ENCODE measurements at regions not wholly inside any gene's neighbourhood (a gene's known extent, or its start where the extent isn't known, plus 50 kb on each side); places are given as distances from the start of the nearest gene placed in this dataset.
"Not testable (repeated sequence)": the region's sequence is repeated elsewhere in the genome, so short reads cannot be mapped to it uniquely, and the experiment has no call there.

- no peaks in the 10 kb centered on the region for H3K9me3 Mint-ChIP-seq
- H3K27me3 Mint-ChIP-seq = no peaks in the 10 kb centered on the region
- no peak overlapping the region for H3K27ac Mint-ChIP-seq
- H3K4me3 Mint-ChIP-seq = no peak overlapping the region
- H3K36me3 Mint-ChIP-seq (ENCODE audit: low read depth) = no peaks in the 10 kb centered on the region
- no peaks in the 10 kb centered on the region for H3K4me1 Mint-ChIP-seq (ENCODE audit: low read depth)
These were observed 555.2 kb upstream of the FANCL start for GRCh38 chr2:58796239-58796910.

- Mint-ChIP-seq H3K4me3 (no peak overlapping the region), H3K4me1 (ENCODE audit: low read depth) (no peaks in the 10 kb centered on the region), H3K9me3 (no peaks in the 10 kb centered on the region), H3K27ac (no peak overlapping the region), H3K27me3 (no peaks in the 10 kb centered on the region), H3K36me3 (ENCODE audit: low read depth) (no peaks in the 10 kb centered on the region)
These were observed 553.8 kb upstream of the FANCL start for GRCh38 chr2:58794916-58795315.

- Mint-ChIP-seq H3K4me1 (ENCODE audit: low read depth) (no peaks in the 10 kb centered on the region), H3K9me3 (no peaks in the 10 kb centered on the region), H3K36me3 (ENCODE audit: low read depth) (no peaks in the 10 kb centered on the region), H3K4me3 (no peak overlapping the region), H3K27ac (no peak overlapping the region), H3K27me3 (no peaks in the 10 kb centered on the region)
These were observed 553.0 kb upstream of the FANCL start for GRCh38 chr2:58794103-58794502.

DNA sequence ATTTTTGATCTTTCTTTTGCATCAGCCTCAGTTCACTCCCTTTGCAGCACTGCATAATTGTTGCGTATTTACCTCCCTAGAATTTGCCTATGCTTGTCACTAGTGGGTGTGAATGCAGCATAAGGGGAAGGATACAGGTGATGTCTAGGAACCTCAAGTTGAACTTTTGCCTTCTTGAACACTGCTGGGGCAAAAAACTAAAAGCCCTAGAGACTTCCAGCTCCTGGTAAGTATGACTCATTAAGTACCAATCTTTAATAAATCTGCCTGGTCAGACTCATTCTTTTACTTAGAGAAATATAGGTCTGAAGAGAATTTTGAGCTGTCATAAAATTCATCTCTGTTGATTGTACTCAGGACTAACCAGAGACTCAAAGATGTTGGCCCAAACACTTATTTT is 547.3 kb upstream of the FANCL start:
- no peaks in the 10 kb centered on the region for H3K9me3 Mint-ChIP-seq
- H3K36me3 Mint-ChIP-seq (ENCODE audit: low read depth) = no peaks in the 10 kb centered on the region
- H3K27ac Mint-ChIP-seq = no peak overlapping the region
- H3K4me1 Mint-ChIP-seq (ENCODE audit: low read depth) = no peaks in the 10 kb centered on the region
- no peak overlapping the region for H3K4me3 Mint-ChIP-seq
- no peaks in the 10 kb centered on the region for H3K27me3 Mint-ChIP-seq

DNA sequence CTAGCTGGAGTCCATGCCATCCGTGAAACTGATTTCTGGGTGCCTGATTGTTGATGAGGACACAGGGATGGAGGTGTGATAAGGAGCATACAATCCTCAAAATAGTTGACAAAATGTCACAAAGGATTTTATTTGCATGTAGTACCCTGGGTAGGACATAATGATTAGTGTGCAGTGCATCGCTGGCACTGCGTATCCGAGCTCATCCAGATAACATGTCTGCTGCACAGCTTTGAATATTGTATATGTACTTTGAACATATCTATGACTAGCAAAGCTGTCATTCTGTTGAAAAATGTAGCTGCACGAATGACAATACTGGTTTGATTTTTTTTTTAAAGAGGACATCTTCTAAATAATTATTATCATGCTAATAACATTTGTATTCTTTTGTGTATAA is 529.7 kb upstream of the FANCL start:
- Mint-ChIP-seq H3K9me3 (no peaks in the 10 kb centered on the region), H3K27ac (no peak overlapping the region), H3K4me1 (ENCODE audit: low read depth) (no peaks in the 10 kb centered on the region), H3K27me3 (peaks cover 22% of the 10 kb centered on the region), H3K36me3 (ENCODE audit: low read depth) (no peaks in the 10 kb centered on the region), H3K4me3 (no peak overlapping the region)

DNA sequence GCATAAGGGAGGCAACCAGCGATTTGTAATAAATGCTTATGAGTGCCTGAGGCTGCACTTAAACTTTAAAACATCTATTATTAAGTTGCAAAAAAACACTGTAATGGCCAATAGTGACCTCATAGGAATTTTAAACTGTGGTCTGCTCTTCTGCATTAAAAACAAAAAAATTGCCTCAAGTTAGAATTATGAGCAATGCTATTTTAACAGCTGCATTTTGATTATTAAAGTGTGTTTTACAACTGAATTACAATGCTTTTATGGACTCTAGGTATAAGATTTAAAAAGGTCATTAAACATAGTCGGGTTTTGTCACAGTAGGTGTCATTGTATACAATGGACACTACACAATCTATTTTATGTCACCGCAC is 528.7 kb upstream of the FANCL start:
- Mint-ChIP-seq H3K9me3 (no peaks in the 10 kb centered on the region), H3K4me1 (ENCODE audit: low read depth) (no peaks in the 10 kb centered on the region), H3K27me3 (peaks cover 21% of the 10 kb centered on the region), H3K4me3 (no peak overlapping the region), H3K36me3 (ENCODE audit: low read depth) (no peaks in the 10 kb centered on the region), H3K27ac (no peak overlapping the region)

- H3K27me3 Mint-ChIP-seq = peaks cover 19% of the 10 kb centered on the region
- H3K9me3 Mint-ChIP-seq = no peaks in the 10 kb centered on the region
- H3K36me3 Mint-ChIP-seq (ENCODE audit: low read depth) = no peaks in the 10 kb centered on the region
- peaks cover 5% of the 10 kb centered on the region for H3K4me1 Mint-ChIP-seq (ENCODE audit: low read depth)
- no peak overlapping the region for H3K27ac Mint-ChIP-seq
- H3K4me3 Mint-ChIP-seq = no peak overlapping the region
These were observed 528.2 kb upstream of the FANCL start for GRCh38 chr2:58769111-58769863.

- no peak overlapping the region for H3K27ac Mint-ChIP-seq
- H3K4me1 Mint-ChIP-seq (ENCODE audit: low read depth) = peaks cover 5% of the 10 kb centered on the region
- H3K4me3 Mint-ChIP-seq = no peak overlapping the region
- peaks cover 19% of the 10 kb centered on the region for H3K27me3 Mint-ChIP-seq
- no peaks in the 10 kb centered on the region for H3K36me3 Mint-ChIP-seq (ENCODE audit: low read depth)
- H3K9me3 Mint-ChIP-seq = no peaks in the 10 kb centered on the region
These were observed 527.6 kb upstream of the FANCL start for GRCh38 chr2:58768715-58769080.

GRCh38 chr2:58767828-58768714 is 526.9 kb upstream of the FANCL start:
- peaks cover 14% of the 10 kb centered on the region for H3K27me3 Mint-ChIP-seq
- peaks cover 5% of the 10 kb centered on the region for H3K4me1 Mint-ChIP-seq (ENCODE audit: low read depth)
- no peak overlapping the region for H3K27ac Mint-ChIP-seq
- H3K36me3 Mint-ChIP-seq (ENCODE audit: low read depth) = no peaks in the 10 kb centered on the region
- no peaks in the 10 kb centered on the region for H3K9me3 Mint-ChIP-seq
- H3K4me3 Mint-ChIP-seq = no peak overlapping the region

DNA sequence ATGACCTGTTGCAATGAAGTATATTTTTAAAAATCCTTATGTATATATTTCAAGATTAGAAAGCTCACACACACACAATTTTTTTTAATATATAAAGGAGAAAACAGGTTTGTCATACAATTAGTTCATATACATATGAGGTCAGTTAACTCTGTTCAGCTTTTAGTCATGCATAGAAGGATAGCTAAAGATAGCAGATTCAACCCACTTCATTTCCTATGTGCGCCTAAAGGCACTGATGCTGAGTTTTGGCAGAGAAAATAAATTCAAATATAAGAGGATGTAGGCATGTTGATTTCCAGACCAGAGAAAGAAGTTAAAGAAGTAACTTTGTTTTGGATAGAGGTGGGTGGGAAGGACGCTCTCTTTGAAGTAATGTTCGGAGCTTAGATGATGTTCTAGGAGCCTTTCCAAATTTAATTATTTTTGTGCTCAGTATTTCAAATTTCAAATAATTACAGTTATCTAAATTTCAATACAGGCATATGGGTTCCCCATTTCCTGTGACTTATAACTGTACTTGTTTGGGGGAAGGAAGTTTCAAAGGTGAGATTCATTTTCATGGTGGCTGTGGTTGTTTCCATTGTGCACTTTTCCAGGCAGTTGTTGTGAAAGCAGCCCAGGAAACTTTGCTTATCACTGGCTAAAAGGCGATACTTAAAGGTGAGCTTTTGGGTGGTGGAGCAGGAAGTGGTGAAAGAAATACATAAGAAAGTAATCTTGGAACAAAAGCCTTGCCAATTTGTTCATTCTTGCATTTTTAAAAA is 523.4 kb upstream of the FANCL start:
- Mint-ChIP-seq H3K4me3 (no peak overlapping the region), H3K27me3 (peaks cover 10% of the 10 kb centered on the region), H3K4me1 (ENCODE audit: low read depth) (peaks cover 5% of the 10 kb centered on the region), H3K27ac (no peak overlapping the region), H3K9me3 (no peaks in the 10 kb centered on the region), H3K36me3 (ENCODE audit: low read depth) (no peaks in the 10 kb centered on the region)

DNA sequence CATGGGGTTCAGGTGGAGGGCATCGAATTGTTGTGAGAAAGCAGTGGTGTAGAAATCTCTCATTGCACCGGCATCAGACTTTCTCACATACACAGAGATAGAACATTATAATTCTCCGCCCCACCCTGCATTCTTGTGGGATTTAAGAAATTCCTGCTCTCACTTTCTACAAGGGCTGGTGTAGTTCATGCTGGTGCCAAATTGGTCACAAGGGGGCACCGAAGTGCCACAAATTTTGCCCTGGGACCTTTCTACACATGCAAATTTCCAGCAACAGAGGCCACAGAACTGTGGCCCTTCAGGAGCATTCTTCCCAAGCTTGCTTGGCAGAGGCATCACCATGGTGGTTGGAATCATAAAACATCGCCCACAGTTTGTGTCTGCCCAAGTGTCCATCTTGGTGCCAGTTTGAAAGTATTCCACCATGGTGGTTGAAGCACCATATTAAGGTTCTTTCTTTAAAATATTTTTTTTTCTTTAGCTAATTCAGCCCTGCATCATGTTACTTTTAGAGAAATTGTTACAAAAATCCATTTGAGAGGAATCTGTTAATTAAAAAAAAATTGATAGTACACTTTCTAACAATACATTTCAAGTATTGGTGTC is 521.2 kb upstream of the FANCL start:
- Mint-ChIP-seq H3K27me3 (peaks cover under 1% of the 10 kb centered on the region), H3K36me3 (ENCODE audit: low read depth) (no peaks in the 10 kb centered on the region), H3K4me1 (ENCODE audit: low read depth) (peaks cover 5% of the 10 kb centered on the region), H3K27ac (no peak overlapping the region), H3K4me3 (no peak overlapping the region), H3K9me3 (no peaks in the 10 kb centered on the region)

DNA sequence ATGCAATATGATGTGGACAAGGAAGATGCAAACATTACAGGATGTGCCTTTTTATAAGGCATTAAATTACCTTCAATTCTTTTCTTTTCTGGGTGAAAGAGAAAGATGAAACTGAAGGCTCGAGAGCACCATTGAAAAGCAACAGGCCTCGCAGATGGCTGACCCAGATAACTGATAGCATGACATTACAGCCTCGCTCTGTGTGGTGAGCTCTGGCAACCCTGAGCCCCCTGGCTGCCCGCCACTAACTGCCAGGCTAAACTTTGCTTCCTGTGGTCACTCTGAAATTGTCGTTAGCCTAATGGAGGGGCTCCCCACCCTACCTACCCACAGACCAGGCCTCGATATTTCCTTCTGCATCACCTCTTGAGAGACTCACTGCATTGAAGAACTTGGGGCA is 516.8 kb upstream of the FANCL start:
- Mint-ChIP-seq H3K27ac (no peak overlapping the region), H3K9me3 (no peaks in the 10 kb centered on the region), H3K4me1 (ENCODE audit: low read depth) (no peaks in the 10 kb centered on the region), H3K27me3 (no peaks in the 10 kb centered on the region), H3K36me3 (ENCODE audit: low read depth) (no peaks in the 10 kb centered on the region), H3K4me3 (no peak overlapping the region)

- Mint-ChIP-seq H3K9me3 (no peaks in the 10 kb centered on the region), H3K4me3 (no peak overlapping the region), H3K27ac (no peak overlapping the region), H3K4me1 (ENCODE audit: low read depth) (no peaks in the 10 kb centered on the region), H3K27me3 (no peaks in the 10 kb centered on the region), H3K36me3 (ENCODE audit: low read depth) (no peaks in the 10 kb centered on the region)
These were observed 515.2 kb upstream of the FANCL start for GRCh38 chr2:58756336-58756735.

GRCh38 chr2:58752507-58752906 is 511.4 kb upstream of the FANCL start:
- H3K27ac Mint-ChIP-seq; H3K27me3 Mint-ChIP-seq; H3K9me3 Mint-ChIP-seq; H3K4me3 Mint-ChIP-seq; H3K4me1 Mint-ChIP-seq (ENCODE audit: low read depth); H3K36me3 Mint-ChIP-seq (ENCODE audit: low read depth): not testable (repeated sequence)
